Non-pigmented ciliary epithelial cell (primary cell): ENCODE measurements at regions not wholly inside any gene's neighbourhood (a gene's known extent, or its start where the extent isn't known, plus 50 kb on each side); places are given as distances from the start of the nearest gene placed in this dataset.
A peak's percentile ranks its signal among the peaks of the same experiment; 100 is the strongest.
"Not testable (repeated sequence)": the region's sequence is repeated elsewhere in the genome, so short reads cannot be mapped to it uniquely, and the experiment has no call there.

ENCODE experiments used
- DNase-seq: peaks from one replicate; pipeline ENCODE4 v3.0.0-alpha.2; 2010; ENCODE audit warnings: low read depth

- DNase-seq = no peak
These were observed 783.1 kb downstream of the GBE1 start for GRCh38 chr3:80978216-80978969.

- no peak for DNase-seq
These were observed 791.2 kb downstream of the GBE1 start for GRCh38 chr3:80970292-80970691.

- no peak for DNase-seq
These were observed 831.9 kb downstream of the GBE1 start for GRCh38 chr3:80929576-80929975.

- no peak for DNase-seq
These were observed 846.6 kb downstream of the GBE1 start for GRCh38 chr3:80914854-80915253.

- DNase-seq = no peak
These were observed 863.2 kb downstream of the GBE1 start for GRCh38 chr3:80898211-80898610.

GRCh38 chr3:80897005-80897404 is 864.4 kb downstream of the GBE1 start:
- DNase-seq = not testable (repeated sequence)

GRCh38 chr3:80890571-80890970 is 870.9 kb downstream of the GBE1 start:
- DNase-seq = no peak

GRCh38 chr3:80889535-80889934 is 871.9 kb downstream of the GBE1 start:
- DNase-seq = no peak

GRCh38 chr3:80870476-80871041 is 890.9 kb downstream of the GBE1 start:
- DNase-seq = no peak

GRCh38 chr3:80855482-80855881 is 906.0 kb downstream of the GBE1 start:
- DNase-seq = no peak

GRCh38 chr3:80836395-80836794 is 925.0 kb downstream of the GBE1 start:
- no peak for DNase-seq

GRCh38 chr3:80807577-80807976 is 953.9 kb downstream of the GBE1 start:
- DNase-seq = no peak

- DNase-seq = no peak
These were observed 954.8 kb downstream of the GBE1 start for GRCh38 chr3:80806673-80807072.

GRCh38 chr3:80788914-80789313 is 972.5 kb downstream of the GBE1 start:
- no peak for DNase-seq

- DNase-seq = no peak
These were observed 975.6 kb downstream of the GBE1 start for GRCh38 chr3:80785875-80786274.

GRCh38 chr3:80785475-80785874 is 976.0 kb downstream of the GBE1 start:
- no peak for DNase-seq

- DNase-seq = peak; percentile 23
These were observed 990.4 kb downstream of the GBE1 start for GRCh38 chr3:80771085-80771484.

- peak; percentile 23 for DNase-seq
These were observed 991.1 kb downstream of the GBE1 start for GRCh38 chr3:80770106-80771074.

GRCh38 chr3:80769683-80770082 is 991.8 kb downstream of the GBE1 start:
- no peak for DNase-seq

- no peak for DNase-seq
These were observed 993.8 kb downstream of the GBE1 start for GRCh38 chr3:80767604-80768003.

GRCh38 chr3:80754969-80755368 is 987.2 kb upstream of the ROBO1 start:
- DNase-seq = no peak

GRCh38 chr3:80753021-80753420 is 985.2 kb upstream of the ROBO1 start:
- DNase-seq = no peak

- no peak for DNase-seq
These were observed 982.8 kb upstream of the ROBO1 start for GRCh38 chr3:80750637-80751036.
